BLaER1 treated with 17β-estradiol and CSF1 and Interleukin-3, amounts not matched to agents 10 nM and 100 nM (cell line): ENCODE measurements at regions not wholly inside any gene's neighbourhood (a gene's known extent, or its start where the extent isn't known, plus 50 kb on each side); places are given as distances from the start of the nearest gene placed in this dataset.

Experiments
- H3K27ac ChIP-seq, 11 experiments: shearing (Covaris generic); formaldehyde crosslinking; 2 replicates each; pipeline ENCODE4 v1.8.1; 2022
- H3K27me3 ChIP-seq, 11 experiments: shearing (Covaris generic); formaldehyde crosslinking; 2 replicates each; pipeline ENCODE4 v1.8.1; 2022
- H3K36me3 ChIP-seq, 11 experiments: shearing (Covaris generic); formaldehyde crosslinking; 2 replicates each; pipeline ENCODE4 v1.8.1; 2022
- H3K4me1 ChIP-seq, 10 experiments: shearing (Covaris generic); formaldehyde crosslinking; 2 replicates each; pipeline ENCODE4 v1.8.1; 2022
- H3K4me2 ChIP-seq, 11 experiments: shearing (Covaris generic); formaldehyde crosslinking; 2 replicates each; pipeline ENCODE4 v1.8.1; 2022
- H3K4me3 ChIP-seq, 10 experiments: shearing (Covaris generic); formaldehyde crosslinking; 2 replicates each; pipeline ENCODE4 v1.8.1; 2022
- H3K9ac ChIP-seq, 11 experiments: shearing (Covaris generic); formaldehyde crosslinking; 2 replicates each; pipeline ENCODE4 v1.8.1; 2022
- H3K9me3 ChIP-seq, 11 experiments: shearing (Covaris generic); formaldehyde crosslinking; replicated peaks in 1 of 11; 2 replicates each; pipeline ENCODE4 v1.8.1; 2022
- H4K20me1 ChIP-seq, 11 experiments: shearing (Covaris generic); formaldehyde crosslinking; 2 replicates each; pipeline ENCODE4 v1.8.1; 2022
- Cebpa-rat ChIP-seq, 11 experiments: shearing (Covaris generic); IDR thresholded peaks; 2 replicates each; pipeline ENCODE4 v1.8.1; 2022

DNA sequence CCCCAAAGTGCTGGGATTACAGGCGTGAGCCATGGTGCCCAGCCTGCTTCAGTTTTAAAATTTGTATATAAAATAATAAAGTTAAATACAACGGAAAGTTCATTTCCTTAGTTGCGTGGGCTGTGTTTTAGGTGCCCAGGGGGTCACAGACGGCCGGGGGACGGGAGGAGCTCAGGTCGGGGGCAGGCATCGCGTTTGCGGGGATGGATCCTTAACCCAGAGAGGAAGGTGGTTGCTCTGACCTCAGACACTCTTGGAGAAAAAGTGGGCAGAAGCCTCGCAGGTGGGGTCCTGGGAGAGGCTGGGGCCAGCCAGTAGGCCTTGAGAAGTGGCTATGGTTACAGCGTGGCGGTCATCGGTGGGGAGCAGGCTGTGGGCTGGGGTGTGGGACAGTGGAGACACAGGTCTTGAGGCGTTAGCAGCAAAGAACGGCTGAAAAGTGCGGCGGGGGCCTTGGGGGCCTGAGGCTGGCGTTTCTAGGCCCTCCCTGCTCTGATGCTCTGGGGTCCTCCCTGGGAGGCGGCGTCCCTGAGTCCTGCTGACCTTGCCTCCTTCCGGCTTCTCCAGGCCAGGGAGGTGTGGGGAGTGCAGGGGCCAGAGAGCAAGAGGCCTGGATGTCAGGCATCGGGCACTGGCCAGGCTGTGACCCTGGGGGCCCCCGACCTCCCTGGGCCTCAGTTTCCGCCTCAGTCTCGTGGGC, 54.4 kb downstream of the UNCX start:
- Histone ChIP-seq H3K4me2 (peak overlapping the region in 1 of 11 experiments; percentile 24; a peak in 1 of 22 replicates), H3K9ac (0 out of 22 replicates have a peak overlapping the region, but pooled peaks of 1 of the 11 experiments have one; percentile 15), H3K9me3 (no peaks in the 10 kb centered on the region), H3K27ac (no peak overlapping the region), H3K4me1 (peaks cover 0 to 33% (median 22%) of the 10 kb centered on the region in 10 experiments; a peak in 16 of 20 replicates), H4K20me1 (peaks cover 0 to 4% (median 0%) of the 10 kb centered on the region in 11 experiments; a peak in 2 of 22 replicates), H3K4me3 (no peak overlapping the region), H3K36me3 (no peaks in the 10 kb centered on the region), H3K27me3 (peaks cover 13 to 42% (median 33%) of the 10 kb centered on the region in 11 experiments)
- TF ChIP-seq Cebpa-rat (IDR thresholded peaks at IDR 0.05) = no peak

DNA sequence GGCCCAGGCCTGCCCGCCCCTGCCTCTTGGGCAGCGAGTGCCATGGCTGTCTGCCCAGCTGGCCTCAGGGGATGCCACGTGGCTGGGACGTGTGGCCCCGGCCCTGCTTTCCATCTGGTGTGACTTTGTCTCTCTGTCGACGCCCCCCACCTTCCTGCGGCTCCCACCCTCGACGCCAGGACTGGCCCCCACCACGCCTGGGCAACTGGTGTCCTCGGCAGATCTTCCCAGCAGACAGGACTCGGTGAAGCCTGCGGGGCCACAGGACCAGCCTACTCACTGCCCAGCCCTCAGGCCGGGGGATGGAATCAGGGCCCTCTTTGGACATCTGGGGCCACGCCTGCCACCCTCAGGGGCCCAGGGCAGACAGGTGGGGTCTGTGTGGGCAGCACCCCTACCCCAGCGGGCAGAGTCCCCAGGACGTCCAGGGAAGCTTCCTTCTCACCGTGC, 55.1 kb downstream of the UNCX start:
- Histone ChIP-seq H3K27me3 (peaks cover 15 to 49% (median 40%) of the 10 kb centered on the region in 11 experiments), H3K4me3 (no peak overlapping the region), H4K20me1 (peaks cover 0 to 4% (median 0%) of the 10 kb centered on the region in 11 experiments; a peak in 2 of 22 replicates), H3K36me3 (no peaks in the 10 kb centered on the region), H3K4me2 (peak overlapping the region in 1 of 11 experiments; percentile 24; a peak in 2 of 22 replicates), H3K27ac (no peak overlapping the region), H3K4me1 (peaks cover 0 to 39% (median 26%) of the 10 kb centered on the region in 10 experiments; a peak in 16 of 20 replicates), H3K9me3 (no peaks in the 10 kb centered on the region), H3K9ac (0 out of 22 replicates have a peak overlapping the region, but pooled peaks of 1 of the 11 experiments have one; percentile 15)
- no peak for TF ChIP-seq Cebpa-rat (IDR thresholded peaks at IDR 0.05)

DNA sequence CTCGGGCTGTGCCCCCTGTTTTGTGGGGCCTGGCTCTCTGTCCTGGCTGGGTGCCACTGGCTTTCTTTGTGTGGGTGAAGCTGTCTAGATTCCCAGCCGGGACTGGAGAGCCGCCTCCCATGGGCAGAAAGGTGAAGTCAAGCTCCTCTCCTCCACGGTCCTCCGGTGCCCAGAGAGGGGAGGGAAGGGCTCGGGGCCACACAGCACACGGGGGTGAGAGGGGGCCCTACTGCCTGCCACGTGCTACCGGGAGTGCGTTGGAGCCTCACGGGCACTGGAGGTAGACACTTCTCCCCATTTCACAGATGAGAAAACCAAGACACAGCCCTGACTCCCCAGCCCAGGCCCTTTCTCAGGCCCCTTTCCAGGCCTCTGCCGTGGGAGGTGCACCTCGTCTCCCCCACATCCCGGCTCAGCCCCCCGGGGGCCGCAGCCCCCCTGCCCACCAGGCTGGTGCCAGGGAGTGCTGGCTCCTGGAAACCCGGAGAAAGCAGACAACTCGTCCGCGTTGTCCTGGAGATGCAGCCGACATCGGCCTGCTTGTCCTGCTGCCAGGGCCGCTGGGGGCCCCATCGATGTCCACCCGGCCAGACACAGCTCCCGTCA, 55.8 kb downstream of the UNCX start:
- peaks cover 22 to 56% (median 47%) of the 10 kb centered on the region in 11 experiments for H3K27me3 ChIP-seq
- H3K4me2 ChIP-seq = no peak overlapping the region
- H3K4me1 ChIP-seq = peaks cover 0 to 46% (median 33%) of the 10 kb centered on the region in 10 experiments; a peak in 16 of 20 replicates
- H3K9me3 ChIP-seq = no peaks in the 10 kb centered on the region
- peaks cover 0 to 7% (median 0%) of the 10 kb centered on the region in 11 experiments; a peak in 3 of 22 replicates for H4K20me1 ChIP-seq
- H3K4me3 ChIP-seq = no peak overlapping the region
- no peak for TF ChIP-seq Cebpa-rat (IDR thresholded peaks at IDR 0.05)
- H3K36me3 ChIP-seq = no peaks in the 10 kb centered on the region
- no peak overlapping the region for H3K9ac ChIP-seq
- no peak overlapping the region for H3K27ac ChIP-seq

DNA sequence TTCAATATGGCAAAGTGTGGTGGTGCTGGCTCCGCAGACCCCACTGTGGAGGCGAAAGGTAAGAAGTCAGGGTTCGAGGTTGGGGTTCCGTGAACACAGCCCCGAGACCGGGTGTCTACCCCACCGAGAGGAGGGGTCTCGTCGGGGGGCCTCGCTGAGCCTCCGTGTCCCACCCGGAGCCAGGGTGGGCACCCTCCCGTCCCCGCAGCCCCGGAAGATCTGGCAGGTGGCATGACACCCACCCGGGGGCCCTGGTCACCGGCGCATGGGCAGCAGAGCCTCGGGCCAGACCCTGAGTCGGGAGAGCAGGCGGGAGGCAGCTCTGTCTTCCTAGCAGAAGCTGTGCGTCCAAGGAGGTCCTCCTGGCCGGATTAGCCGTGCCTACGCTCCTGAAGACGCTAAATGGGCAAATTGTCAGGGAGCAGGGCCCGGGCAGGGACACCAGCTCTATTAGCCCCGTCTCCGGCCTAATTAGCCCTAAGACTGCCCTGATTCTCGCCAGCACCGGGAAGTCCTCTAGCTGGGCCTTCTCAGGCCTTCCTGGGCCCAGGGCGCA, 56.4 kb downstream of the UNCX start:
- H3K4me3 ChIP-seq = no peak overlapping the region
- peaks cover 0 to 12% (median 0%) of the 10 kb centered on the region in 11 experiments; a peak in 4 of 22 replicates for H4K20me1 ChIP-seq
- no peaks in the 10 kb centered on the region for H3K36me3 ChIP-seq
- H3K4me1 ChIP-seq = peaks cover 0 to 49% (median 36%) of the 10 kb centered on the region in 10 experiments; a peak in 16 of 20 replicates
- H3K27ac ChIP-seq = no peak overlapping the region
- H3K9ac ChIP-seq = peak overlapping the region in 1 of 11 experiments; percentile 60; a peak in 1 of 22 replicates
- peak overlapping the region in 4 of 11 experiments; percentile 85 to 93 (median 89); a peak in 5 of 22 replicates for H3K4me2 ChIP-seq
- no peaks in the 10 kb centered on the region for H3K9me3 ChIP-seq
- no peak for TF ChIP-seq Cebpa-rat (IDR thresholded peaks at IDR 0.05)
- H3K27me3 ChIP-seq = peaks cover 28 to 62% (median 53%) of the 10 kb centered on the region in 11 experiments

DNA sequence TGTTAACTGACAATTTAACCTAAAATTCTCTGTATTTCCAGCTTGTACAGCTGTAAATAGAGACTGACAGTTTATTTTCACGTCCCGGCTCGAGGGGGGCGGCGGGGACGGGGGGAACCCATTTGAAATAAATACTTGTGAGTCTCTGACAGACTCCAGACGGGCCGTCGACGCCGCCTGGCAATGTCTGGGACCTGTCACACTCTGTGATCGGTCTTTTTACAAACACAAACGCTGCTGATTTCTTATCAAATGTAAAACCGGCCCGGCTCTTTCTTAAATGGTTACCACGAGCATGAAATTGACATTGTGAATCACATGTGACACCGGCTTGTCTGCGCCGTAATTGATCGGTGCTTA, 57.0 kb downstream of the UNCX start:
- Histone ChIP-seq H3K27me3 (peaks cover 29 to 66% (median 56%) of the 10 kb centered on the region in 11 experiments), H3K9me3 (no peaks in the 10 kb centered on the region), H3K4me1 (peaks cover 0 to 49% (median 37%) of the 10 kb centered on the region in 10 experiments; a peak in 16 of 20 replicates), H4K20me1 (peaks cover 0 to 14% (median 0%) of the 10 kb centered on the region in 11 experiments; a peak in 4 of 22 replicates), H3K4me3 (peak overlapping the region; percentile 46 to 70 (median 54); a peak in 19 of 20 replicates), H3K4me2 (peak overlapping the region; percentile 85 to 98 (median 94)), H3K36me3 (no peaks in the 10 kb centered on the region), H3K27ac (peak overlapping the region in 1 of 11 experiments; percentile 41; a peak in 1 of 22 replicates), H3K9ac (peak overlapping the region in 10 of 11 experiments; percentile 3 to 71 (median 57); a peak in 11 of 22 replicates)
- TF ChIP-seq Cebpa-rat (IDR thresholded peaks at IDR 0.05) = no peak

DNA sequence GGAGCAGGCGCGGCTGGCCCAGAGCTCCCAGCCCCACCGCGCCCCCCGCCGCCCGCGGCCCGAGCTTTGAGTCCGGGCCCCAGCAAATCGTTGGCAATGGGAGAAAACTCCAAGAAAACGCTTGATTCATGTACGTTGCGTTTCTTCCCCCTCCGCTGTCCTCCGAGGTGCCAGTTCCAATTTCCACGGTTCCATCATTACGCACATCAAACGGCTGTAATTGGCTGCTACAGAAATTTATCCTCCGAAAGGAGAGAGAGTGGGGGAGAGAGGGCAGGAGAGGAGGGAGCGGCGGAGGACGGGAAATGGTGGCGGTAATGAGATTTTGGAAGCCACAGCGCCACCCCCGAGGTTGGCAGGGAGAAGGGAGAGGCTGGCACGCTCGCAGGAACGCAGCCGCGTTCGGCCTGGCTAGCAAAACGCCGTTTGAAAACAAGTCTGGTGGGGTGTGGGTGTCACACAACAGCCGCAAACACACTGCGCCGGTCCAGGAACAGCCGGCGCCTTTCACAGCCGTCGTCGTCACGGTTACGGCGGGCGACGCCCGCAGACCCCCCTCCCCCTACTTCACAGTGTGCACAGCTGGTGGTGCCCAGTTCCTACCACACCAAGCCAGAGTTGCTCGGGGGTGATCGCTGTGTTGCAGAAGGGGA, 57.5 kb downstream of the UNCX start:
- Histone ChIP-seq H3K9ac (peak overlapping the region; percentile 3 to 71 (median 54); a peak in 17 of 22 replicates), H3K4me3 (peak overlapping the region; percentile 46 to 70 (median 54)), H3K27me3 (peaks cover 29 to 66% (median 56%) of the 10 kb centered on the region in 11 experiments), H3K9me3 (no peaks in the 10 kb centered on the region), H4K20me1 (peaks cover 0 to 14% (median 0%) of the 10 kb centered on the region in 11 experiments; a peak in 4 of 22 replicates), H3K36me3 (no peaks in the 10 kb centered on the region), H3K4me2 (peak overlapping the region; percentile 85 to 98 (median 94)), H3K27ac (peak overlapping the region in 2 of 11 experiments; percentile 18 to 41; a peak in 2 of 22 replicates), H3K4me1 (peaks cover 0 to 49% (median 37%) of the 10 kb centered on the region in 10 experiments; a peak in 16 of 20 replicates)
- no peak for TF ChIP-seq Cebpa-rat (IDR thresholded peaks at IDR 0.05)

DNA sequence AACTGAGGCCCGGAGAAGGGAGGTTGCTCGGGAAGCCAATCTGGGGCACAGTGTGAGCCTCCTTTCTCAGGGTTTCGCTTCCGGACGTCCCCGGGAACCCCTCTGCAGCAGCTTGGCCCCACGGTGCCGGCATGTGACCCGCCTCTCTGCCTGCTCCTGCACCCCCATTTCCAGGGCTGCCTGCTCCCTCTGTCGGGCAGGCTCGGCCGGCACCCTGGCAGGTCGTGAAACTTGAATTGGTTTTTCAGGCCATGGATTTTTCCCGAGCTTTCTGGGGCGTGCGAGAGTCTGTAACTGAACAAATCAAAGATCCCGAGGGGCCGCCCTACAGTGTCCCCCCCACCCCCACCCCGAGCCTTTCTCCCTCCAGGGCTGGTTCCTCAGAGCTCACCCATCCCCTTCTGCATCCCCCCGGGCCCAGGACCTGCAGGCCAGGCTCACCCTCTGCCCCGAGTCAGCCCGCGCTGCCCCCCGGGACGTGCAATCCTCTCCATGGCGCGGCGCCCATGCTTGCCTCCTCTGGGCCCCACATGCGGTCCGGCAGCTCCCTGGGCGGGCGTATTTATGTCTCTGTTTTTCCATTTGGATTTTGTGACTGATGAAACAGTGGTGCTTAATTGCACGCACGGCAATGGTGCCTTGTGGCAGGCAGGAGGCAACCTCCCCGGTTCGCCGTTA, 58.1 kb downstream of the UNCX start:
- Histone ChIP-seq H3K9me3 (no peaks in the 10 kb centered on the region), H3K4me1 (peaks cover 0 to 52% (median 38%) of the 10 kb centered on the region in 10 experiments; a peak in 16 of 20 replicates), H3K27me3 (peaks cover 29 to 66% (median 56%) of the 10 kb centered on the region in 11 experiments), H3K27ac (peak overlapping the region in 2 of 11 experiments; percentile 18 to 41; a peak in 2 of 22 replicates), H3K9ac (peak overlapping the region in 10 of 11 experiments; percentile 12 to 71 (median 57); a peak in 17 of 22 replicates), H3K36me3 (no peaks in the 10 kb centered on the region), H3K4me3 (peak overlapping the region; percentile 46 to 70 (median 54)), H3K4me2 (peak overlapping the region; percentile 85 to 98 (median 94)), H4K20me1 (peaks cover 0 to 15% (median 0%) of the 10 kb centered on the region in 11 experiments; a peak in 4 of 22 replicates)
- no peak for TF ChIP-seq Cebpa-rat (IDR thresholded peaks at IDR 0.05)
